Small intestine (tissue), 7 donors: ENCODE measurements at regions not wholly inside any gene's neighbourhood (a gene's known extent, or its start where the extent isn't known, plus 50 kb on each side); places are given as distances from the start of the nearest gene placed in this dataset.

Experiments used
- DNase-seq, 2 donors: peaks; one replicate each; pipeline versions ENCODE4 v3.0.0 to v3.0.0-alpha.2; 2013
- FAIRE-seq: peaks from 2 replicates; lab custom pipeline; 2012; peaks lifted over from hg19 to GRCh38; lab: Jason Lieb, UNC
- H3K27ac ChIP-seq, 3 donors: one replicate each; pipeline ENCODE4 v1.5.1; 2013; ENCODE audit warnings: low read length in 2 of 3, mild to moderate bottlenecking in 2 of 3, control low read depth in 1 of 3, inconsistent platforms in 1 of 3, low read depth in 1 of 3, moderate library complexity in 1 of 3
- H3K27me3 ChIP-seq, 3 donors: one replicate each; pipeline ENCODE4 v1.6.1; 2013; ENCODE audit warnings: low read length in 3 of 3, inconsistent platforms in 1 of 3; ENCODE audit not compliant: control insufficient read depth in 3 of 3, insufficient read depth in 3 of 3
- H3K36me3 ChIP-seq, 3 donors: one replicate each; pipeline ENCODE4 v1.6.1; 2013; ENCODE audit warnings: low read length in 3 of 3, inconsistent platforms in 1 of 3, low read depth in 1 of 3, mild to moderate bottlenecking in 1 of 3, moderate library complexity in 1 of 3; ENCODE audit not compliant: control insufficient read depth in 3 of 3, insufficient read depth in 2 of 3
- H3K4me1 ChIP-seq, 3 donors: one replicate each; pipeline ENCODE4 v1.6.1; 2013; ENCODE audit warnings: low read length in 2 of 3, inconsistent platforms in 1 of 3, low read depth in 1 of 3, mild to moderate bottlenecking in 1 of 3, moderate library complexity in 1 of 3; ENCODE audit not compliant: control insufficient read depth in 3 of 3, insufficient read depth in 2 of 3
- H3K4me3 ChIP-seq, 3 donors: one replicate each; pipeline ENCODE4 v1.5.1; 2013; ENCODE audit warnings: low read length in 3 of 3, control low read depth in 1 of 3, inconsistent platforms in 1 of 3, low read depth in 1 of 3, mild to moderate bottlenecking in 1 of 3, moderate library complexity in 1 of 3
- H3K9me3 ChIP-seq, 2 donors: one replicate each; pipeline ENCODE4 v1.6.1; 2013; ENCODE audit warnings: low read depth in 1 of 2, low read length in 1 of 2; ENCODE audit not compliant: control insufficient read depth in 2 of 2, insufficient read depth in 1 of 2
- WGBS, 3 donors: extraction: QIAGEN DNeasy Blood & Tissue Kit; methylation state at CpG; one replicate each; pipeline ENCODE4 v1.1.7; 2013; 5-methylcytosine and 5-hydroxymethylcytosine counted together
- donor health status: healthy with polysubstance abuse.
- donor health status: control.
- donor health status: control.
- donor health status: Bipolar disorder and iron deficiency.
- donor health status: healthy.

DNA sequence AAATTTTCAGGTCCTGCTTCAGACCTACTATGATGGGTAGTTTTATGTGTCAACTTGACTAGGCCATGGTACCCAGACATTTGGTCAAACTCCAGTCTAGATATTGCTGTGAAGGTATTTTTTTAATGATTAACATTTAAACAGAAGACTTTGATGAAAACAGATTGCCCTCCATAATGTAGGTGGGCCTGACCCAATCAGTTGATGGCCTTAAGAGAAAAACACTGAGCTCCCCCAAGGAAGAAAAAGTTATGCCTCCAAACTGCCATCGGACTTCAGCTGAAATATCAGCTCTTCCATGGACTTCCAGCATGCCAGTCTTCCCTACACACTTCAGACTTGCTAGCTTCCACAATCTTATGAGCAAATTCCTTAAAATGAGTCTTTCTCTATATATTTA lies 67.3 kb upstream of the TYRP1 start:
- Histone ChIP-seq H3K4me3 (no peak overlapping the region), H3K27ac (no peak overlapping the region), H3K9me3 (no peaks in the 10 kb centered on the region), H3K4me1 (no peaks in the 10 kb centered on the region), H3K27me3 (no peaks in the 10 kb centered on the region), H3K36me3 (no peaks in the 10 kb centered on the region)
- 76 to 95% (median 81%) methylated on average over 1 of the region's 1 CpG for WGBS, 3 donors
- no peak for DNase-seq
- no peak for FAIRE-seq

GRCh38 chr9:12627096-12627495 lies 66.1 kb upstream of the TYRP1 start:
- Histone ChIP-seq H3K27ac (no peak overlapping the region), H3K27me3 (no peaks in the 10 kb centered on the region), H3K9me3 (no peaks in the 10 kb centered on the region), H3K4me3 (no peak overlapping the region), H3K36me3 (no peaks in the 10 kb centered on the region), H3K4me1 (no peaks in the 10 kb centered on the region)
- DNase-seq (no peak), FAIRE-seq (no peak)
- WGBS, 3 donors, result 29 to 52% (median 43%) methylated on average over 1 of the region's 1 CpG

DNA sequence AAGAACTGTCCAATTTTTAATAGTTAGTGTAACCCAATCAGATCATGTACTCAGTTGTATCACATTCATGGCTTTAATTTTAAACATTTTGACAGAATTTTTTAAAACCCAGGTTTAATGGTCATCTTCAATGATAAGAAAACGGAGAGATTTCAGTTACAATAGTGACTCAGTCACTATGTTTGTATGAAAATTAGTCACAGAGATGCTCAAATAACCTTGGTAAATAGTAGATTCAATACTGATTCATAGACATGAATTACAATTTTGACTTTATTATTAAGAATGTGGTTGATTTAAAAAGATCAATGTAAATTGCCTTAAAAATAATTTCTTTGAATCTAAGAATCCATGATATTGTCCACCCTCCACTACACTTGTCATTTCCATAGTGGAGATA lies 64.6 kb upstream of the TYRP1 start:
- WGBS, 3 donors, result 61 to 76% (median 67%) methylated on average over 1 of the region's 1 CpG
- H3K4me3 ChIP-seq, result no peak overlapping the region
- no peaks in the 10 kb centered on the region for H3K9me3 ChIP-seq
- DNase-seq (no peak), FAIRE-seq (no peak)
- no peak overlapping the region for H3K27ac ChIP-seq
- H3K4me1 ChIP-seq, result no peaks in the 10 kb centered on the region
- no peaks in the 10 kb centered on the region for H3K36me3 ChIP-seq
- no peaks in the 10 kb centered on the region for H3K27me3 ChIP-seq

DNA sequence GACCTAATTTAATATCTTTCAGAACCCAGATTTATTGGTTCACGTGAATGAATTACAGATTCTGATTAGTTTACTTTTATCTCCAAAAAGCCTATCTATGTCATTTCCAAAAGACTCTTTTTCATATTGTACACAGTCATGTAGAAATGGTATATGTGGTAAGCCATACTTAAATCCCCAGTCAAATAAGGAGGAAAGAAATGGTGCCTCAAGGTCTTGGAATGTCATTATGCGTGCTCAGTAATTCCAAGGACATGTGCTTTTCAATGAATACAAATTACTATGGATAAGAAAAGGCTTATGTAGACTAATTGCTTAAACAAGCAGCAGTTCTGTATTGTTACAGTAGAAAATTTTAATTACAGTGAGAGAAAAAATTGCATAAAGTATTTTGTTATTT lies 64.1 kb upstream of the TYRP1 start:
- no peaks in the 10 kb centered on the region for H3K4me1 ChIP-seq
- H3K4me3 ChIP-seq, result no peak overlapping the region
- H3K9me3 ChIP-seq, result no peaks in the 10 kb centered on the region
- FAIRE-seq (no peak), DNase-seq (no peak)
- WGBS, 3 donors, result 75 to 85% (median 80%) methylated on average over 2 of the region's 2 CpGs
- H3K27ac ChIP-seq, result no peak overlapping the region
- H3K27me3 ChIP-seq, result no peaks in the 10 kb centered on the region
- no peaks in the 10 kb centered on the region for H3K36me3 ChIP-seq

DNA sequence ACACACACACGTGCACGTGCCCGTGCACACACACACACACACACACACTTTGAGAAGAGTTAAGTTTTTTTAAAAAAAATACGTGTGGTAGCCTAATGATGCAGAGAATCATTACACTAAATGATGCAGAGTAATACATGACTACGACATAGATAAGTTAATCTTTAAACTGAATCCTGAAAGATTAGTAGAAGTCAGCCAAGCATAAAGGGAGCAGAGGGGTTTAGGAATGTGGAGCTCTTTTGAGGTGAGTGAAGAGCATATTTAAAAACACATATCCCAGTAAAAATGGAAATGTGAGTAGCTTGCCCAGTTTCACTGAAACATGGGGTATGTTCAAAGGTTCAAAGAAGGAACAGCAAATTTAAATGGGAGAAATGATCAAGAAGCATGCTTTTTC lies 61.3 kb upstream of the TYRP1 start:
- Histone ChIP-seq H3K9me3 (no peaks in the 10 kb centered on the region), H3K4me1 (no peaks in the 10 kb centered on the region), H3K4me3 (no peak overlapping the region), H3K27ac (no peak overlapping the region), H3K27me3 (no peaks in the 10 kb centered on the region), H3K36me3 (no peaks in the 10 kb centered on the region)
- FAIRE-seq, result no peak
- DNase-seq, result no peak
- WGBS, 3 donors, result 48 to 64% (median 52%) methylated on average over 5 of the region's 5 CpGs

GRCh38 chr9:12633016-12633765 lies 60.0 kb upstream of the TYRP1 start:
- no peak for FAIRE-seq
- H3K27me3 ChIP-seq, result no peaks in the 10 kb centered on the region
- no peak overlapping the region for H3K4me3 ChIP-seq
- no peaks in the 10 kb centered on the region for H3K9me3 ChIP-seq
- no peaks in the 10 kb centered on the region for H3K4me1 ChIP-seq
- no peak for DNase-seq
- WGBS, 3 donors, result 65 to 73% (median 66%) methylated on average over 9 of the region's 9 CpGs
- H3K27ac ChIP-seq, result no peak overlapping the region
- no peaks in the 10 kb centered on the region for H3K36me3 ChIP-seq

GRCh38 chr9:12640016-12640587 lies 53.1 kb upstream of the TYRP1 start:
- no peak for FAIRE-seq
- Histone ChIP-seq H3K27ac (no peak overlapping the region), H3K4me3 (no peak overlapping the region), H3K4me1 (no peaks in the 10 kb centered on the region), H3K27me3 (no peaks in the 10 kb centered on the region), H3K9me3 (no peaks in the 10 kb centered on the region), H3K36me3 (no peaks in the 10 kb centered on the region)
- 33 to 40% (median 35%) methylated on average over 3 of the region's 3 CpGs for WGBS, 3 donors
- peak; percentile 5 to 14 for DNase-seq

- FAIRE-seq, result no peak
- Histone ChIP-seq H3K27me3 (no peaks in the 10 kb centered on the region), H3K4me3 (no peak overlapping the region), H3K36me3 (no peaks in the 10 kb centered on the region), H3K9me3 (no peaks in the 10 kb centered on the region), H3K27ac (no peak overlapping the region), H3K4me1 (no peaks in the 10 kb centered on the region)
- whole genome bisulfite sequencing, 3 donors, result 42 to 59% (median 56%) methylated on average over 4 of the region's 4 CpGs
- no peak for DNase-seq
Measured at GRCh38 chr9:12640866-12641636, 52.1 kb upstream of the TYRP1 start.
